Frontal cortex (tissue), 3 donors: ENCODE measurements at regions not wholly inside any gene's neighbourhood (a gene's known extent, or its start where the extent isn't known, plus 50 kb on each side); places are given as distances from the start of the nearest gene placed in this dataset.

Source experiments
- DNase-seq, 2 donors: peaks; one replicate each; pipeline ENCODE4 v3.0.0; 2012; ENCODE audit warnings: low spot score in 2 of 2
- FAIRE-seq: peaks from 2 replicates; lab custom pipeline; 2012; peaks lifted over from hg19 to GRCh38; lab: Jason Lieb, UNC
- donor health status: control.
- donor health status: control.
- donor health status: control.

- DNase-seq (no peak), FAIRE-seq (no peak)
These were observed 271.2 kb upstream of the IRX2 start for GRCh38 chr5:3022665-3023064.

GRCh38 chr5:3020426-3020825 lies 268.9 kb upstream of the IRX2 start:
- no peak for DNase-seq
- no peak for FAIRE-seq

GRCh38 chr5:3019045-3019444 lies 267.6 kb upstream of the IRX2 start:
- no peak for DNase-seq
- no peak for FAIRE-seq

- FAIRE-seq (no peak), DNase-seq (no peak)
These were observed 260.2 kb upstream of the IRX2 start for GRCh38 chr5:3011764-3012017.

- FAIRE-seq: no peak
- DNase-seq: no peak
These were observed 259.7 kb upstream of the IRX2 start for GRCh38 chr5:3010953-3011763.

GRCh38 chr5:3010301-3010952 lies 258.9 kb upstream of the IRX2 start:
- DNase-seq (no peak), FAIRE-seq (no peak)

- FAIRE-seq (no peak), DNase-seq (no peak)
These were observed 258.1 kb upstream of the IRX2 start for GRCh38 chr5:3009605-3010004.

GRCh38 chr5:3007577-3007976 lies 256.1 kb upstream of the IRX2 start:
- no peak for FAIRE-seq
- DNase-seq: no peak

GRCh38 chr5:3006961-3007551 lies 255.6 kb upstream of the IRX2 start:
- DNase-seq: no peak
- FAIRE-seq: no peak

GRCh38 chr5:3006526-3006925 lies 255.0 kb upstream of the IRX2 start:
- DNase-seq (no peak), FAIRE-seq (no peak)

GRCh38 chr5:3004361-3005080 lies 253.0 kb upstream of the IRX2 start:
- FAIRE-seq: no peak
- no peak for DNase-seq

- FAIRE-seq (no peak), DNase-seq (no peak)
These were observed 250.8 kb upstream of the IRX2 start for GRCh38 chr5:3002230-3002629.

GRCh38 chr5:3000631-3001030 lies 249.2 kb upstream of the IRX2 start:
- FAIRE-seq: no peak
- no peak for DNase-seq

GRCh38 chr5:2999926-3000325 lies 248.4 kb upstream of the IRX2 start:
- no peak for FAIRE-seq
- no peak for DNase-seq

GRCh38 chr5:2998106-2998505 lies 246.6 kb upstream of the IRX2 start:
- FAIRE-seq (no peak), DNase-seq (no peak)

GRCh38 chr5:2997179-2997578 lies 245.7 kb upstream of the IRX2 start:
- FAIRE-seq (no peak), DNase-seq (no peak)

- no peak for DNase-seq
- FAIRE-seq: no peak
These were observed 245.2 kb upstream of the IRX2 start for GRCh38 chr5:2996687-2997086.

- DNase-seq (no peak), FAIRE-seq (no peak)
These were observed 244.8 kb upstream of the IRX2 start for GRCh38 chr5:2996248-2996647.

GRCh38 chr5:2995667-2996066 lies 244.2 kb upstream of the IRX2 start:
- DNase-seq: no peak
- FAIRE-seq: no peak

- DNase-seq: no peak
- FAIRE-seq: no peak
These were observed 243.6 kb upstream of the IRX2 start for GRCh38 chr5:2995035-2995434.

- FAIRE-seq: no peak
- no peak for DNase-seq
These were observed 242.3 kb upstream of the IRX2 start for GRCh38 chr5:2993771-2994170.
